SK-N-SH (cell line): ENCODE measurements at regions not wholly inside any gene's neighbourhood (a gene's known extent, or its start where the extent isn't known, plus 50 kb on each side); places are given as distances from the start of the nearest gene placed in this dataset.

Experiments
- CTCF ChIA-PET: fragments of 300-600, 350-600 bp; formaldehyde crosslinking; extraction: SDS; loops from one replicate; lab custom pipeline; 2021; lab: Yijun Ruan, JAX
- POLR2A ChIA-PET: fragments of 350-600 bp; sonication (Branson Sonifier 250); formaldehyde crosslinking; extraction: SDS; loops from one replicate; lab custom pipeline; 2020; ENCODE audit warnings: antibody characterized with exemption, inconsistent platforms; lab: Yijun Ruan, JAX
- DNase-seq: peaks from one replicate; pipeline ENCODE4 v3.0.0; 2012
- H2AFZ ChIP-seq: fragments of 200-600 bp; sonication (generic); 2 replicates; pipeline ENCODE4 v1.8.1; 2016; ENCODE audit warnings: antibody characterized with exemption, mild to moderate bottlenecking, low read depth
- H3F3A ChIP-seq: fragments of 200-600 bp; sonication (generic); replicated peaks from 2 replicates; pipeline ENCODE3; 2016; ENCODE audit warnings: antibody characterized with exemption, mild to moderate bottlenecking; ENCODE audit not compliant: insufficient read depth
- H3K27ac ChIP-seq, 2 experiments: fragments of 200-500 bp in 1 of 2; fragments of 200-600 bp in 1 of 2; sonication (Bioruptor generic) in 1 of 2; sonication (generic), shearing (Covaris generic) in 1 of 2; 2 replicates each; pipeline versions ENCODE4 v1.5.1 to v1.6.1; 2014 to 2016; ENCODE audit warnings: low read depth in 2 of 2, inconsistent platforms in 1 of 2, low read length in 1 of 2, mild to moderate bottlenecking in 1 of 2, mixed read lengths in 1 of 2
- H3K27me3 ChIP-seq: fragments of 200-600 bp; sonication (generic), shearing (Covaris generic); 2 replicates; pipeline ENCODE4 v1.6.1; 2016; ENCODE audit warnings: mixed run types; ENCODE audit not compliant: insufficient read depth
- H3K36me3 ChIP-seq, 2 experiments: fragments of 200-500 bp in 1 of 2; fragments of 200-600 bp in 1 of 2; sonication (Bioruptor generic) in 1 of 2; sonication (generic) in 1 of 2; replicated peaks in 1 of 2; 2 replicates each; pipeline versions ENCODE3 to v1.5.1; 2014 to 2016; ENCODE audit warnings: low read length in 1 of 2, mild to moderate bottlenecking in 1 of 2; ENCODE audit not compliant: insufficient read depth in 2 of 2, control insufficient read depth in 1 of 2
- H3K4me1 ChIP-seq, 2 experiments: fragments of 200-500 bp in 1 of 2; fragments of 200-600 bp in 1 of 2; sonication (Bioruptor generic) in 1 of 2; sonication (generic), shearing (Covaris generic) in 1 of 2; 2 replicates each; pipeline versions ENCODE4 v1.5.1 to v1.6.1; 2014 to 2016; ENCODE audit warnings: low read depth in 1 of 2, low read length in 1 of 2, mixed run types in 1 of 2; ENCODE audit not compliant: insufficient read depth in 2 of 2, control insufficient read depth in 1 of 2
- H3K4me2 ChIP-seq: fragments of 200-600 bp; sonication (generic), shearing (Covaris generic); 2 replicates; pipeline ENCODE4 v1.6.1; 2017; ENCODE audit warnings: mixed run types
- H3K4me3 ChIP-seq, 2 experiments: fragments of 200-500 bp in 1 of 2; fragments of 200-600 bp in 1 of 2; sonication (Bioruptor generic) in 1 of 2; sonication (generic), shearing (Covaris generic) in 1 of 2; 2 replicates each; pipeline versions ENCODE4 v1.5.1 to v1.8.1; 2014 to 2016; ENCODE audit warnings: low read depth in 2 of 2, inconsistent platforms in 1 of 2, low read length in 1 of 2, mild to moderate bottlenecking in 1 of 2, mixed read lengths in 1 of 2, moderate library complexity in 1 of 2
- H3K79me2 ChIP-seq: fragments of 200-600 bp; sonication (generic); 2 replicates; pipeline ENCODE4 v1.8.1; 2017; ENCODE audit warnings: mild to moderate bottlenecking; ENCODE audit not compliant: insufficient read depth
- H3K9ac ChIP-seq: fragments of 200-600 bp; sonication (generic); 2 replicates; pipeline ENCODE4 v1.6.1; 2017; ENCODE audit warnings: mixed run types
- H3K9me2 ChIP-seq: fragments of 200-600 bp; sonication (generic); 2 replicates; pipeline ENCODE4 v1.6.1; 2017; ENCODE audit warnings: mixed run types
- H3K9me3 ChIP-seq: fragments of 200-600 bp; sonication (generic); 2 replicates; pipeline ENCODE4 v1.6.1; 2017; ENCODE audit warnings: mixed run types, mild to moderate bottlenecking, moderate library complexity
- H4K20me1 ChIP-seq: fragments of 200-600 bp; sonication (generic); 2 replicates; pipeline ENCODE4 v1.6.1; 2017; ENCODE audit warnings: mild to moderate bottlenecking, mixed run types; ENCODE audit not compliant: insufficient read depth
- FOSL2 ChIP-seq: IDR thresholded peaks from 2 replicates; pipeline ENCODE4 v1.4.0; 2012; ENCODE audit warnings: low read depth, mild to moderate bottlenecking, moderate library complexity, borderline replicate concordance
- JUND ChIP-seq: IDR thresholded peaks from 2 replicates; pipeline ENCODE4 v1.4.0; 2012
- NFIC ChIP-seq: IDR thresholded peaks from 2 replicates; pipeline ENCODE4 v1.4.0; 2012; ENCODE audit warnings: borderline replicate concordance
- RCOR1 ChIP-seq: fragments of 150-350 bp; IDR thresholded peaks from 2 replicates; pipeline ENCODE4 v1.6.1; 2017; ENCODE audit warnings: antibody characterized with exemption, low read length
- REST ChIP-seq: IDR thresholded peaks from 2 replicates; pipeline ENCODE4 v1.6.1; 2012; ENCODE audit warnings: mild to moderate bottlenecking, low read depth, low read length, moderate library complexity
- TCF12 ChIP-seq: IDR thresholded peaks from 2 replicates; pipeline ENCODE4 v1.4.0; 2012
- TEAD4 ChIP-seq: IDR thresholded peaks from 2 replicates; pipeline ENCODE4 v1.4.0; 2012; ENCODE audit warnings: mild to moderate bottlenecking, borderline replicate concordance; ENCODE audit not compliant: insufficient read depth
- USF2 ChIP-seq: fragments of 150-350 bp; IDR thresholded peaks from 2 replicates; pipeline ENCODE4 v1.6.1; 2017; ENCODE audit warnings: antibody characterized with exemption, low read length, low read depth, borderline replicate concordance
- WGBS: methylation state at CpG from one replicate; pipeline ENCODE4 v1.1.6; 2017; ENCODE audit warnings: low lambda C conversion rate; 5-methylcytosine and 5-hydroxymethylcytosine counted together
- TF ChIP-seq, protein P1 (sequence below): IDR thresholded peaks from 2 replicates; pipeline ENCODE4 v1.4.0; 2012; ENCODE audit warnings: low read depth, borderline replicate concordance

GRCh38 chr3:8445861-8446260, 55.8 kb upstream of the LMCD1 start:
- no peak overlapping the region for H2AFZ ChIP-seq
- H3K4me2 ChIP-seq: peak overlapping the region; percentile 69; the same call in 1 of the 2 replicates
- no peaks in the 10 kb centered on the region for H3K36me3 ChIP-seq
- TF ChIP-seq TCF12 (peak; percentile 42), NFIC (peak; percentile 72), JUND (peak; percentile 49; the same call in 1 of the 2 replicates), REST (no peak), FOSL2 (peak; percentile 77)
- H3K9me2 ChIP-seq: no peaks in the 10 kb centered on the region
- peaks cover 33 to 40% of the 10 kb centered on the region in 2 experiments for H3K4me1 ChIP-seq
- no peak for DNase-seq
- no peaks in the 10 kb centered on the region for H3K27me3 ChIP-seq
- H3K9me3 ChIP-seq: no peaks in the 10 kb centered on the region
- peaks cover 31% of the 10 kb centered on the region for H3F3A ChIP-seq
- no peaks in the 10 kb centered on the region for H4K20me1 ChIP-seq
- no peaks in the 10 kb centered on the region for H3K79me2 ChIP-seq
- H3K4me3 ChIP-seq: no peak overlapping the region
- peak overlapping the region; percentile 79; the same call in 1 of the 2 replicates for H3K9ac ChIP-seq
- H3K27ac ChIP-seq: peak overlapping the region; percentile 96 to 98
- ChIA-PET POLR2A (no interaction called here), CTCF (interaction anchor here (0.8 to 5.9 kb wide), 3 partner anchors 162 to 181 kb away, joined by 3 to 76 read pairs (median 52); no protein-coding TSS in a partner anchor)
- 12% methylated on average over 2 of the region's 2 CpGs for WGBS

GRCh38 chr3:8446845-8447244, 54.8 kb upstream of the LMCD1 start:
- CTCF ChIA-PET: interaction anchor here (5.9 kb wide), 1 partner anchor 161 kb away, joined by 76 read pairs; no protein-coding TSS in a partner anchor
- H3K9me3 ChIP-seq: no peaks in the 10 kb centered on the region
- TF ChIP-seq RCOR1 (no peak), TEAD4 (no peak), USF2 (no peak)
- TF ChIP-seq, protein P1, sequence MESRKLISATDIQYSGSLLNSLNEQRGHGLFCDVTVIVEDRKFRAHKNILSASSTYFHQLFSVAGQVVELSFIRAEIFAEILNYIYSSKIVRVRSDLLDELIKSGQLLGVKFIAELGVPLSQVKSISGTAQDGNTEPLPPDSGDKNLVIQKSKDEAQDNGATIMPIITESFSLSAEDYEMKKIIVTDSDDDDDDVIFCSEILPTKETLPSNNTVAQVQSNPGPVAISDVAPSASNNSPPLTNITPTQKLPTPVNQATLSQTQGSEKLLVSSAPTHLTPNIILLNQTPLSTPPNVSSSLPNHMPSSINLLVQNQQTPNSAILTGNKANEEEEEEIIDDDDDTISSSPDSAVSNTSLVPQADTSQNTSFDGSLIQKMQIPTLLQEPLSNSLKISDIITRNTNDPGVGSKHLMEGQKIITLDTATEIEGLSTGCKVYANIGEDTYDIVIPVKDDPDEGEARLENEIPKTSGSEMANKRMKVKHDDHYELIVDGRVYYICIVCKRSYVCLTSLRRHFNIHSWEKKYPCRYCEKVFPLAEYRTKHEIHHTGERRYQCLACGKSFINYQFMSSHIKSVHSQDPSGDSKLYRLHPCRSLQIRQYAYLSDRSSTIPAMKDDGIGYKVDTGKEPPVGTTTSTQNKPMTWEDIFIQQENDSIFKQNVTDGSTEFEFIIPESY: no peak

More at GRCh38 chr3:8446845-8447244, 54.8 kb upstream of the LMCD1 start:
- H3K4me3 ChIP-seq: no peak overlapping the region
- H3K36me3 ChIP-seq: no peaks in the 10 kb centered on the region
- peaks cover 39 to 42% of the 10 kb centered on the region in 2 experiments for H3K4me1 ChIP-seq
- 81% methylated on average over 2 of the region's 2 CpGs for WGBS
- H4K20me1 ChIP-seq: no peaks in the 10 kb centered on the region
- H3K27ac ChIP-seq: peak overlapping the region; percentile 36 to 98; a peak in 3 of 4 replicates
- no peak overlapping the region for H2AFZ ChIP-seq
- no peaks in the 10 kb centered on the region for H3K9me2 ChIP-seq
- no peak for DNase-seq
- H3K79me2 ChIP-seq: no peaks in the 10 kb centered on the region
- no peaks in the 10 kb centered on the region for H3K27me3 ChIP-seq
- POLR2A ChIA-PET: no interaction called here
- peaks cover 38% of the 10 kb centered on the region for H3F3A ChIP-seq
- no peak overlapping the region for H3K4me2 ChIP-seq
- H3K9ac ChIP-seq: no peak overlapping the region
